ENCODE measurements at regions not wholly inside any gene's neighbourhood (a gene's known extent, or its start where the extent isn't known, plus 50 kb on each side); places are given as distances from the start of the nearest gene placed in this dataset.

- Histone ChIP-seq H3K36me3 (no peaks in the 10 kb centered on the region), H3K9me3 (no peaks in the 10 kb centered on the region), H3K4me3 (no peak overlapping the region), H3K27me3 (replicated peaks; ENCODE audit: insufficient read depth) (no peaks in the 10 kb centered on the region), H3K27ac (no peak overlapping the region), H3K4me1 (replicated peaks) (no peaks in the 10 kb centered on the region)
- 44% methylated on average over 3 of the region's 3 CpGs for WGBS
- intact Hi-C loops (cut with DNase I) = no loop called here
- TF ChIP-seq POLR2AphosphoS5 (IDR thresholded peaks at IDR 0.05) (no peak), CTCF (IDR thresholded peaks at IDR 0.05) (no peak), POLR2A (IDR thresholded peaks at IDR 0.05) (no peak)
- DNase-seq (ENCODE audit: low spot score) = no peak
Measured at GRCh38 chr20:55160037-55160436, 684.6 kb downstream of the DOK5 start.

- TF ChIP-seq CTCF (IDR thresholded peaks at IDR 0.05) = no peak
- DNase-seq (ENCODE audit: low spot score) = no peak
- Histone ChIP-seq H3K27ac (no peak overlapping the region), H3K4me3 (no peak overlapping the region), H3K4me1 (replicated peaks) (no peaks in the 10 kb centered on the region), H3K27me3 (replicated peaks; ENCODE audit: insufficient read depth) (no peaks in the 10 kb centered on the region), H3K9me3 (no peaks in the 10 kb centered on the region), H3K36me3 (no peaks in the 10 kb centered on the region)
- 87% methylated on average over 3 of the region's 3 CpGs for WGBS
- intact Hi-C loops (cut with DNase I) = no loop called here
Measured at GRCh38 chr20:55159230-55159629, 683.8 kb downstream of the DOK5 start.

GRCh38 chr20:55158446-55158845, 683.1 kb downstream of the DOK5 start:
- H3K4me3 ChIP-seq = no peak overlapping the region

GRCh38 chr20:55155360-55155759, 680.0 kb downstream of the DOK5 start:
- intact Hi-C loops (cut with DNase I) = no loop called here
- Histone ChIP-seq H3K27me3 (replicated peaks; ENCODE audit: insufficient read depth) (no peaks in the 10 kb centered on the region), H3K4me1 (replicated peaks) (no peaks in the 10 kb centered on the region), H3K9me3 (no peaks in the 10 kb centered on the region), H3K4me3 (no peak overlapping the region), H3K27ac (no peak overlapping the region), H3K36me3 (no peaks in the 10 kb centered on the region)
- TF ChIP-seq POLR2A (IDR thresholded peaks at IDR 0.05) = no peak
- no peak for TF ChIP-seq CTCF (IDR thresholded peaks at IDR 0.05)
- TF ChIP-seq POLR2AphosphoS5 (IDR thresholded peaks at IDR 0.05) = no peak
- DNase-seq (ENCODE audit: low spot score) = no peak

More at GRCh38 chr20:55158446-55158845, 683.1 kb downstream of the DOK5 start:
- Histone ChIP-seq H3K4me1 (replicated peaks) (no peaks in the 10 kb centered on the region), H3K27me3 (replicated peaks; ENCODE audit: insufficient read depth) (no peaks in the 10 kb centered on the region), H3K36me3 (no peaks in the 10 kb centered on the region), H3K27ac (no peak overlapping the region), H3K9me3 (no peaks in the 10 kb centered on the region)
- 99% methylated on average over 2 of the region's 2 CpGs for whole genome bisulfite sequencing
- no peak for DNase-seq (ENCODE audit: low spot score)
- intact Hi-C loops (cut with DNase I) = no loop called here
- TF ChIP-seq POLR2AphosphoS5 (IDR thresholded peaks at IDR 0.05) (no peak), POLR2A (IDR thresholded peaks at IDR 0.05) (no peak), CTCF (IDR thresholded peaks at IDR 0.05) (no peak)

GRCh38 chr20:55153001-55153645, 677.7 kb downstream of the DOK5 start:
- no peak for DNase-seq (ENCODE audit: low spot score)
- no peak for TF ChIP-seq POLR2AphosphoS5 (IDR thresholded peaks at IDR 0.05)
- no peak for TF ChIP-seq POLR2A (IDR thresholded peaks at IDR 0.05)
- no peak for TF ChIP-seq CTCF (IDR thresholded peaks at IDR 0.05)
- no peak overlapping the region for H3K27ac ChIP-seq
- no peaks in the 10 kb centered on the region for H3K27me3 ChIP-seq (replicated peaks; ENCODE audit: insufficient read depth)
- intact Hi-C loops (cut with DNase I) = no loop called here
- no peaks in the 10 kb centered on the region for H3K9me3 ChIP-seq
- no peaks in the 10 kb centered on the region for H3K4me1 ChIP-seq (replicated peaks)
- WGBS = 29% methylated on average over 3 of the region's 3 CpGs
- no peaks in the 10 kb centered on the region for H3K36me3 ChIP-seq
- H3K4me3 ChIP-seq = no peak overlapping the region

All from prostate gland (tissue), 2 donors.